Loucy (cell line): ENCODE measurements at regions not wholly inside any gene's neighbourhood (a gene's known extent, or its start where the extent isn't known, plus 50 kb on each side); places are given as distances from the start of the nearest gene placed in this dataset.

ENCODE experiments used
- EZH2phosphoT487 ChIP-seq: fragments of 200-600 bp; IDR thresholded peaks from 2 replicates; pipeline ENCODE4 v1.6.1; 2018; ENCODE audit warnings: antibody characterized with exemption, mild to moderate bottlenecking, moderate library complexity, borderline replicate concordance
- TF ChIP-seq, protein P1 (sequence below): fragments of 200-600 bp; sonication (generic); conservative IDR thresholded peaks from 2 replicates; pipeline ENCODE4 v1.5.1; 2014; ENCODE audit warnings: mild to moderate bottlenecking, antibody characterized with exemption, low read length

DNA sequence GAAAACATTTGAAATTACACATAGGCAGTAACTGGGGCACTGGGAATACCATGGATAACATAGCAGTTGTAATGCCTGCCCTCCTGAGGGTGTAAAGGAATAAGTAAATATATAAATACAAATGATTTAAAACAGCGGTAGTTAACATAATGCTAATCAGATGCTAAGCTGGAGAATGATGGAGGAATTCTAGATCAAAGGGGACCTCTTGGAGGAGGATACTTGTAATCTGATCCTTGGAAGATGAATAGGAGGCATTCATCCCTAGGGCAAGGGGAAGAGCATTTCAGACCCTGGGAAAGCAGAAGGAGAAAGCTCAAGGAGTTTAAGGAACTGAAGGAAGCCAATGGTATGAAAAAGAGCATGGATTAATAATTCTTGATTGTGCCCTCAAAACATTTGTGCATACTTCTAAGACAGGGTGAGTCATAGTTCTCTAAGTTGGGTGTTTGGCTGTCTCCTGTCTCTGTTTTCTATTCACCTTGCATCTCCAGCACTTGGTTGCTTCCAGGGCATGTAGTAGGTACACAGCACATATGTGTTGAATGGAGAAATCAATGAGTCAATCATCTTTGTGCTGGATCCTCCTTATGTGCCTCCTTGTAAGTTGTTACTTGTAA lies 54.8 kb upstream of the PLPP4 start:
- TF ChIP-seq, protein P1, sequence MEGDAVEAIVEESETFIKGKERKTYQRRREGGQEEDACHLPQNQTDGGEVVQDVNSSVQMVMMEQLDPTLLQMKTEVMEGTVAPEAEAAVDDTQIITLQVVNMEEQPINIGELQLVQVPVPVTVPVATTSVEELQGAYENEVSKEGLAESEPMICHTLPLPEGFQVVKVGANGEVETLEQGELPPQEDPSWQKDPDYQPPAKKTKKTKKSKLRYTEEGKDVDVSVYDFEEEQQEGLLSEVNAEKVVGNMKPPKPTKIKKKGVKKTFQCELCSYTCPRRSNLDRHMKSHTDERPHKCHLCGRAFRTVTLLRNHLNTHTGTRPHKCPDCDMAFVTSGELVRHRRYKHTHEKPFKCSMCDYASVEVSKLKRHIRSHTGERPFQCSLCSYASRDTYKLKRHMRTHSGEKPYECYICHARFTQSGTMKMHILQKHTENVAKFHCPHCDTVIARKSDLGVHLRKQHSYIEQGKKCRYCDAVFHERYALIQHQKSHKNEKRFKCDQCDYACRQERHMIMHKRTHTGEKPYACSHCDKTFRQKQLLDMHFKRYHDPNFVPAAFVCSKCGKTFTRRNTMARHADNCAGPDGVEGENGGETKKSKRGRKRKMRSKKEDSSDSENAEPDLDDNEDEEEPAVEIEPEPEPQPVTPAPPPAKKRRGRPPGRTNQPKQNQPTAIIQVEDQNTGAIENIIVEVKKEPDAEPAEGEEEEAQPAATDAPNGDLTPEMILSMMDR = no peak
- TF ChIP-seq EZH2phosphoT487 = no peak
